DMS153 (cell line): ENCODE measurements at regions not wholly inside any gene's neighbourhood (a gene's known extent, or its start where the extent isn't known, plus 50 kb on each side); places are given as distances from the start of the nearest gene placed in this dataset.
A peak's percentile ranks its signal among the peaks of the same experiment; 100 is the strongest.
"Not testable (repeated sequence)": the region's sequence is repeated elsewhere in the genome, so short reads cannot be mapped to it uniquely, and the experiment has no call there.

Source experiments
- DNase-seq: peaks from one replicate; lab custom pipeline; 2025; lab: John Stamatoyannopoulos, UW

DNA sequence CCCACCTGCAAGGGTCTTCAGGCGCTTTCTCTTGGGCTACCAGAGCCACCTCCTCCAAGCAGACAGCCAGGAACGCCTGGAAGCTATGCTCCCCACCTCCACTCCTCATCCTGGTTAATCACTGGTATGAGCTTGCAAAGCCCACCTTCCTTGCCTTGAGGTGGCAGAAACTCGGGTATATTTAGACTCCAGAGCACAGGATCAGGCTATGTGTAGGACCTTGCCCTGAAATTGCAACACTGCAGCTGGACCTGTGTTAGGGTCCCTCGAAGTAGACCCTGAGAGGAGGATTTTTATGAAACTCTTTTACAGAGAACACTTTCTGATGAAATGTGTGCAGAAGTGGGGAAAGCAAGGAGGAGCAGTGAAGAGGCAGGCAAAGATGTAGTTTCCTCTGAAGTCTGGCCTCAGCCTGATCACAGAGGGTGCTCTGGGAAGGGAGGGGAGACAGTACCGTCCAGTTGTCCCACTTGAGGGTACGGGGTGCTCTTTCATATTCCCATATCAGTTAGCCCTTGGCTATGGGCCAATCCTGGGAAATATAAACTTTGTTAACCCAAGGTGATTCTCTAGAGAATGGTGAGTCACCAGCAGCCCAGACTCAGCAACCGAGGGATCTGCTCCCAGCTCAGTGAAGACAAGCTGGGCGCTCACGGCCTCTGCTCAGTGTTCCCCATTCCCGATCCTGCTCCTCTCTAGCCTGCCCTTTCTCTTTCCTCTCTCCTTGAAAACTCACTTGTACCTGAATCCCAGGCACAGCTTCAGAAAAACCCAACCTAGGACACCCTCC is 157.9 kb downstream of the UQCRFS1 start:
- no peak for DNase-seq

- no peak for DNase-seq
These were observed 164.1 kb downstream of the UQCRFS1 start for GRCh38 chr19:29048873-29049272.

DNA sequence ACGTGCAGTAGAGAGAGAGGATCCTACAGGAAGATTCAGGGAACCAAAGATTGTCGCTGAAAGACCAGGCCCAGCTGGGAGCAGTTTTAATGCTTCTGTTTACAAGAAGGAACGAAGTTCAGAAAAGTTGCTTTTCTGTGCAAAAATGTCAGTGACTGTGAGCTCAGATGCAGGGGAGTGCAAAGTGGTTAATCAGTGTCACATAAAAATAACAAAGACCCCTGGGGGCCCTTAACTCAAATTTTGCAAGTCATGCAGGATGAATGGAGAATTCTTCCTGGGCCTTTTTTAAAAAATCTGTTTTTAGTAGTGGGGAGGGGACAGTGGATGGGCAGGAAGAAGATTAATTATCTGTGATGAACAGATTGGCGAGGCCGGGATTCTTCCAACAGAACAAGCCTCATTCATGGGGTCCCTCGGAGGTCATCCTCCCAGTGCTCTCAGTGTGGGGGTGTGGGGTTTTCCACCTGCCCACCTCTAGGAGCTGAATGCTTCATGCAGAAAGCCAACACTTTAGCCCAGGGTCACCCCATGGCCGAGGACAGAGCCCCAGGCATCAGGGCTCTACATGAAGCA is 167.2 kb downstream of the UQCRFS1 start:
- DNase-seq: no peak

GRCh38 chr19:29044037-29044436 is 168.9 kb downstream of the UQCRFS1 start:
- DNase-seq: no peak

- no peak for DNase-seq
These were observed 170.5 kb downstream of the UQCRFS1 start for GRCh38 chr19:29042450-29042849.

DNA sequence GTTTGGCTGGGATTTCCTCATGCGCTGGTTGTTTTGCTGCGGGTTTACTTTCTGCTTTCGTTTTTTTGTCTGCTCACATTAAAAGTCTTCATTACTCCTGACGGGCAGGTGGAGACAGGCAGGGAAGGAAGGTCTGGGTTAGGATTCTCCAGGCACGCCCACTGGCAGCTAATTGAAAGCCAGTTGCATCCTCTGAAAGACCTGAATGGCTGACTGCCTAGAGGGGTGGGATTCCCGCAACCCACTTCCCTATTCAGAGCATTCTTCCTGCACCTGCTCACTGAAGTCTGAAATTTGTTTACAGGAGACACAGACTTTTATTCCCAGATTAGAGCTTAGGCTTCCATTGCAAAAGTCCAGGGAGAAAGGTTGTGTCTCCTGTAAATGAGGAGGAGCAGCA is 172.0 kb downstream of the UQCRFS1 start:
- DNase-seq: peak; percentile 25

GRCh38 chr19:29040292-29040691 is 172.7 kb downstream of the UQCRFS1 start:
- DNase-seq: no peak

DNA sequence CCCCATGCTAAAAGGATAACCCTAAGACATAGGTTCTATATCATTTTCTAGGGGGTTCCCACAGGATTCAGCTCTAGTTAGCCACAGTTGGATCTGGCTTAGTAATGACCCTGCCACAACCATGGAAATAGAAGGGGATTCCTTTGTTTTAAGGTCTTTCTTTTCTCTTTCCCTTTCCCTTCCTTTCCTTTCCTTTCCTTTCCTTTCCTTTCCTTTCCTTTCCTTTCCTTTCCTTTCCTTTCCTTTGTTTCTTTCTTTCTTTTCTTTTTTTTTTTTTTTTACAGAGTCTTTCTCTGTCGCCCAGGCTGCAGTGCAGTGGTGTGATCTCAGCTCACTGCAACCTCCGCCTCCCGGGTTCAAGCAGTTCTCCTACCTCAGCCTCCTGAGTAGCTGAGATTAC is 173.9 kb downstream of the UQCRFS1 start:
- not testable (repeated sequence) for DNase-seq

GRCh38 chr19:29031216-29031615 is 181.7 kb downstream of the UQCRFS1 start:
- DNase-seq: no peak

GRCh38 chr19:29029268-29029958 is 183.5 kb downstream of the UQCRFS1 start:
- DNase-seq: no peak

GRCh38 chr19:29022599-29022998 is 190.4 kb downstream of the UQCRFS1 start:
- DNase-seq: no peak

- DNase-seq: no peak
These were observed 190.8 kb downstream of the UQCRFS1 start for GRCh38 chr19:29022165-29022564.

DNA sequence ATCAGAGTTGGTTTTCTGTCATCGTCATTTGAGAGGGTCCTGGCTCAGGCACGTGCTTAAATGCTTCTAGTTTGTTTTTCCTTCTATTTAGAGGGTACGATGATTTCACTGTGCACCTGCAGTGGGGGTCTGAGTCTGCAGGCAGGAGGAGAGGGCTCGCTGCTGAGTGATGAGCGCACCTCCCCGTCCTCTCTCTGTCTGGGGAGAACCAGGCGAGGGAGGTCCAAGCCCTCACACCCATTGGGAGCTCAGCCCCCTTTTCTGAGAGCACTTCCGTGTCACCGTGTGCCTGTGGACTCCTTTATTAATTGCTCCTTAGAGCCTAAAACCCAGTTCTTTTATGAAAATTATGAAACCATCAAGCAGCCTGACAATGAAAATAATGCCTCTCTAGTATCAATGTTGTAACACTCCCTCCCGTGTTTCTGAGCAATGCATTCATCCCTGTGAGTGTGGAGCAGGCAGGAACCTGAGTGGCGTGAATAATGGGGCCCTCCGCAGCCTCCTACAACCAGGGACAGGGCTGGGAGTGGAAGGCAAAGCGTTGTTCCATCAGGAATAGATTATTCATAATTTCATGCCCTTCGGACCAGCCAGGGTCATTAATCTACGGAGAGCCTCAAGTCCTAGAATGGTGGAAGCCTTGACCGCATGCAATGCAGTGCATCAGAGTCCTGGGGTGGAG is 191.6 kb downstream of the UQCRFS1 start:
- DNase-seq: no peak

DNA sequence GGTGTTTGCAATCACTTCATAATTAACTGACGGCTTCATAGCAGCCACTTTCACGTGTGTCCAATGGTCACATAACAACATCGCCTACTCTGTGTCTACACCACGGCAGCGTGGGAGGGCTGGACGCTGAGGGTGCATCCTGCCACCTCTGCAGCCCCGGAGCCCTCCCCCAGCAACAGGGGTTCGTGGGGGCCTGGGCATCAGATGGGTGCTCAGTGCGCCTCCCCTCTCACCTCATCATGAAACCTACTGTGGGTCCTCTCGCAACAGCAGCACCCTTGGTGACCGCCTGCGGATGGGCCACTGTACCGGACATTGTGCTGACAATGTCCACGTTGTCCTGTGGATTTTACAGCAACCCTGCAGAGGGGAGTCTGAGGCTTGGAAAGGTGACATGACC is 193.5 kb downstream of the UQCRFS1 start:
- DNase-seq: no peak

- no peak for DNase-seq
These were observed 194.4 kb downstream of the UQCRFS1 start for GRCh38 chr19:29018542-29018941.

DNA sequence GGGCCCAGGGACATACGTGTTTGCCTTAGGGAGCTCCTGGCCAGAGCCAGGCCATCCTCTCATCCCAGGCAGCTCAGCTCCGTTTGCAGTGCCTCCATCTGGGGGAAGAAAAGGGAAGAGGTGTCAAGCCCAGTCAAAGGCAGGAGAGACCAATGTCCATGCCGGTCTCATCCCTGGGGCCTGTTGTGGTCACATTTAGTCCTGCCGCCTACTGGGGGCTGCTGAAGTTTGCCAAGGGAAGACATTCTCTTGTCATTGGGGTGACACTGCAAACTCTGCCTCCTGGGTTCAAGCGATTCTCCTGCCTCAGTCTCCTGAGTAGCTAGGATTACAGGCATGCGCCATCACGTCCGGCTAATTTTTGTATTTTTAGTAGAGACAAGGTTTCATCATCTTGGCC is 195.2 kb downstream of the UQCRFS1 start:
- no peak for DNase-seq

DNA sequence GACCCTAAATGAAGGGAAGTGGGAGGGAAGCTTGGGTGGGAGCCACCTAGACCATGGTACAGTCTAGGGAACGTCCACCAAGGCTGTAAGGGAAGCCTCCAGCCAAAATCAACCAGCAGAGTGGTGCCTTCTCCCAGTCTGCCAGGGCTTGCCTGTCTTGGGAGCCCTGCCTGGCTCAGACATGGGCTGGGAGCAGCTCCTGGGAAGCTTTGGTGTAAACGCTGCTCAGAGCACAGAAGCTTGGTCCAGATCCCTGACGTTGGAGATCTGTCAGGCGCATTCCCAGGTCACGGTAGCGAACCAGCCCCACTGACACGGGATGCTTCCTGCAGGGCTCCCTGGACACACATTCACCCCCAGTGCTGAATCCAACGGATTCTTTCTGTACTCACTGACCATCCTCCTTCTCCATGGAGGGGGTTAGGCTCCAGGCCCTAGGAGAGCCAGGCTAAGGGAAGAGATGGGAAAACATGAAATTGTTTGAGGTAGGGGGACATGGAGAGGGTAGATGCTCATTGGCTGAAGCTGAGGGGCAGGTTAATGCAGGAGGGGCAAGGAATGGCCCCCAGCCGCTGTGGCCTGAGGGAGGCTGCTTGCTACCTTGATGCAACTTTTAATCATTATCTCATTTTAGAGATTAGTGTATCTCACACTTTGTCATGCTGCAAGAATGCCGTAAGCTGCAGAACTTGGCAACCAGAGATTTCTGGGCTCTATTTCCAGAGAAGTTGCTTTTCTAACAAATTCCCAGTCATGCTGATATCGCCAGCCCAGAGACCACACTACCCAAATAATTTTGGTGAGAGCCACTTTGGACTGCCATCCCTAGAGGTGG is 195.8 kb downstream of the UQCRFS1 start:
- no peak for DNase-seq

DNA sequence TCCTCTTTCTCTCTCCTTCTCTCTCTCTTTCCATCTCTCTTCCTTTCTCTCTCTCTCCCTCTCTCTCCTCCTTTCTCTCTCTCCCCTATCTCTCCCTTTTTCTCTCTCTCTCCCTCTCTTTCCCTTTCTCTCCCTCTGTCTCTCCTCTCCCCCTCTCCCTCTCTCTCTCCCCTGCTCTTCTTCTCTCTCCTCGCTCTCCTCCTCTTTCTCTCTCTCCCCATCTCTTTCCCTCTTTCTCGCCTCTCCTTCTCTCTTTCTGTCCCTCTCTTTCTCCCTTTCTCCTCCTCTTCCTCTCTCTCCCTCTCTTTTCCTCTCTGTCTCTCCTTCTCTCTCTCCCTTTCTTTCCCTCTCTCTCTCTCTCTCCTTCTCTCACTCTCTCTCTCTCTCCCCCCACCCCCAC is 196.6 kb downstream of the UQCRFS1 start:
- no peak for DNase-seq

DNA sequence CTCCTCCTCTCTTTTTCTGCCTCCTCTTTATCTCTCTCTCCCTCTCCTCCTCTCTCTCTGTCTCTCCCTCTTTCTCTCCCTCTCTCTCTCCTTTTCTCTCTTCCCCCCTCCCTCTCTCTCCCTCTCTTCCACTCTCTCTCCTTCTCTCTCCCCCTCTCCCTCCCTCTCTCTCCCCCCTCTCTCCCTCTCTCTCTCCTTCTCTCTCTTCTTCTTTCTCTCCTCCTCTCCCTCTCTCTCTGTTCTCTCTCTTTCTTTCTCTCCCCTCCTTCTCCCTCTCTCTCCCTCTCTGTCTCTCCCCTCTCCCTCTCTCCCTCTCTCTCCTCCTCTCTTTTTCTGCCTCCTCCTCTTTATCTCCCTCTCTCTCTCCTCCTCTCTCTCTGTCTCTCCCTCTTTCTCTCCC is 197.4 kb downstream of the UQCRFS1 start:
- DNase-seq: no peak

DNA sequence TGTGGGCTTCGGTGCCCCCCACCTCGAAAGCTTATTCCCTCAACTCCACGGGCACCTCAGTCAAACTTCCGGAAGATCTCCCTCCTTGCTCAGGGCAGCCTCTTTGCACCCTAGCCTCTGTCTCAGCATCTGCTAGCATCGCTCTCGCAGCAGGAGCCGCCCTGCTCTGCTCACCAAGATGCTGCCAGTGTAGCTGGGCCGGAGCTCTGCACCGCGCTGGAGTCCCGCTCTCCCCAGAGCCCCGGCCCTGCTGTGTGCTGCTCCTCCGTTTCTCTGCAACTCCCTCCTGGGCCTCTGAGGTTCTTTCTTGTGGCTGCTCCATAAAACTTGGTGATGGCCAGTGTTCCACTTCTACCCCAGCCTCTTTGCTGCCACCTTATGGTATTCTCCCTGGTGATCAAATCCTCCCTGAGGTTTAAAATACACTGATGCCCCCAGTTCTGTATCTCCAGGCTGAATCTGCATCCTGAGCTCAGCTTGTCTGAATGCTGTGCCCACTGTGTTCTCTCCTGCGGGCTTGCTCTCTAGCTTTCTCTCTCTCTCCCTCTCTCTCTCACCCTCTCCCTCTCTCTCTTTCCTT is 198.0 kb downstream of the UQCRFS1 start:
- DNase-seq: no peak

GRCh38 chr19:29013988-29014387 is 199.0 kb downstream of the UQCRFS1 start:
- DNase-seq: no peak
